ENCODE measurements at regions not wholly inside any gene's neighbourhood (a gene's known extent, or its start where the extent isn't known, plus 50 kb on each side); places are given as distances from the start of the nearest gene placed in this dataset.

DNA sequence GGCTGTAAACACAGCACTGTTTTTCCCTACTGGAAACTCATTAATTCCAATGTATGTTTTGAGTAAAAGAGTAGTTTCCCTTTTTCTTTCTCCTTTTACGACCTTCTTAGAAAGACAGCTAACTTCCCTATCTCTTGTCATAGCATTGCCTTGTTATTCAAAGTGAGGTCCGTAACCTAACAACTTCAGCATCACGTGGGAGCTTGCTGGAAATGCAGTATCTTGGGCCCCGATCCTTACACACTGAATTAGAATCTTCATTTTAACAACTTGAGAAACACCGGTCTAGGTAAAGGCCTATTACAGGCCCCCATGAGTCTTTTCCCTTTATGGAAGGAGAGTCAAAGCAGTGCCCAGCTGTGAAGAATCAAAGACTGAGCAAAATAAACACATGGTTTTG is 230.7 kb upstream of the PRKD1 start:
- Mint-ChIP-seq H3K36me3 (ENCODE audit: insufficient read depth in 1 of 3, low read depth in 3 of 3) (no peaks in the 10 kb centered on the region), H3K4me1 (peaks cover 8 to 9% of the 10 kb centered on the region in 2 experiments), H3K27ac (no peak overlapping the region), H3K27me3 (ENCODE audit: low read depth) (peaks cover 14% of the 10 kb centered on the region), H3K4me3 (no peak overlapping the region), H3K9me3 (no peaks in the 10 kb centered on the region)
- Histone ChIP-seq H4K91ac (ENCODE audit: insufficient read length, low read depth, low read length) (no peak overlapping the region), H3K79me1 (ENCODE audit: insufficient read depth, low read depth, low read length, poor library complexity, severe bottlenecking) (no peaks in the 10 kb centered on the region), H3K4me2 (ENCODE audit: insufficient read depth, insufficient read length, low read length) (no peak overlapping the region), H3K23me2 (ENCODE audit: insufficient read length, low read depth, low read length, poor library complexity, severe bottlenecking) (no peaks in the 10 kb centered on the region), H3K56ac (ENCODE audit: insufficient read length, low read depth, low read length) (no peak overlapping the region), H4K20me1 (ENCODE audit: control insufficient read depth, insufficient read depth, insufficient read length) (no peaks in the 10 kb centered on the region), H3K27me3 (ENCODE audit: insufficient read depth, low read length) (no peaks in the 10 kb centered on the region; the same call in 1 of the 2 replicates), H3K4ac (ENCODE audit: low read depth, low read length) (no peak overlapping the region), H3K4me1 (ENCODE audit: insufficient read depth, low read length) (no peaks in the 10 kb centered on the region), H2BK12ac (ENCODE audit: insufficient read length, low read depth, low read length) (no peak overlapping the region), H4K8ac (replicated peaks; ENCODE audit: insufficient read length, low read depth, low read length) (no peak overlapping the region), H3K18ac (ENCODE audit: insufficient read length, low read depth, low read length) (no peak overlapping the region), H3K9me3 (ENCODE audit: control insufficient read depth, low read depth, low read length) (no peaks in the 10 kb centered on the region), H4K5ac (ENCODE audit: insufficient read length, low read depth, low read length) (no peak overlapping the region), H3K79me2 (ENCODE audit: insufficient read depth, low read length) (no peaks in the 10 kb centered on the region), H2BK20ac (ENCODE audit: low read depth, low read length, poor library complexity, severe bottlenecking) (no peak overlapping the region), H2BK5ac (ENCODE audit: insufficient read length, low read length) (no peak overlapping the region), H3K27ac (ENCODE audit: insufficient read length, low read depth, low read length) (no peak overlapping the region), H2BK120ac (ENCODE audit: low read depth, low read length, poor library complexity, severe bottlenecking) (no peak overlapping the region), H2BK15ac (ENCODE audit: low read depth, low read length) (no peak overlapping the region), H3K23ac (ENCODE audit: insufficient read length, low read depth, low read length) (no peak overlapping the region), H2AK5ac (ENCODE audit: insufficient read length, low read length) (no peak overlapping the region), H3K9ac (ENCODE audit: extremely low read depth, insufficient read length, low read length) (no peak overlapping the region), H3K14ac (ENCODE audit: insufficient read depth, low read length) (no peak overlapping the region), H2AFZ (ENCODE audit: low read length) (no peak overlapping the region), H3T11ph (ENCODE audit: low read length) (no peak overlapping the region)
- TF ChIP-seq, protein P1, sequence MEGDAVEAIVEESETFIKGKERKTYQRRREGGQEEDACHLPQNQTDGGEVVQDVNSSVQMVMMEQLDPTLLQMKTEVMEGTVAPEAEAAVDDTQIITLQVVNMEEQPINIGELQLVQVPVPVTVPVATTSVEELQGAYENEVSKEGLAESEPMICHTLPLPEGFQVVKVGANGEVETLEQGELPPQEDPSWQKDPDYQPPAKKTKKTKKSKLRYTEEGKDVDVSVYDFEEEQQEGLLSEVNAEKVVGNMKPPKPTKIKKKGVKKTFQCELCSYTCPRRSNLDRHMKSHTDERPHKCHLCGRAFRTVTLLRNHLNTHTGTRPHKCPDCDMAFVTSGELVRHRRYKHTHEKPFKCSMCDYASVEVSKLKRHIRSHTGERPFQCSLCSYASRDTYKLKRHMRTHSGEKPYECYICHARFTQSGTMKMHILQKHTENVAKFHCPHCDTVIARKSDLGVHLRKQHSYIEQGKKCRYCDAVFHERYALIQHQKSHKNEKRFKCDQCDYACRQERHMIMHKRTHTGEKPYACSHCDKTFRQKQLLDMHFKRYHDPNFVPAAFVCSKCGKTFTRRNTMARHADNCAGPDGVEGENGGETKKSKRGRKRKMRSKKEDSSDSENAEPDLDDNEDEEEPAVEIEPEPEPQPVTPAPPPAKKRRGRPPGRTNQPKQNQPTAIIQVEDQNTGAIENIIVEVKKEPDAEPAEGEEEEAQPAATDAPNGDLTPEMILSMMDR (conservative IDR thresholded peaks at IDR 0.05) = no peak
- no CpG with 5 or more reads among the region's 5 CpGs for WGBS (ENCODE audit: extremely low coverage, insufficient read length, low lambda C conversion rate)
- no peak for DNase-seq

Measured in H9 (cell line).